Peyer's patch (tissue), 4 donors: ENCODE measurements at regions not wholly inside any gene's neighbourhood (a gene's known extent, or its start where the extent isn't known, plus 50 kb on each side); places are given as distances from the start of the nearest gene placed in this dataset.

Source experiments
- DNase-seq, 3 donors: peaks; one replicate each; pipeline ENCODE4 v3.0.0-alpha.2; 2017 to 2019
- H3K27ac ChIP-seq, 4 donors: fragments of 200-600 bp; sonication (generic); one replicate each; pipeline ENCODE4 v1.5.1; 2016 to 2019
- H3K27me3 ChIP-seq, 2 donors: fragments of 200-600 bp; sonication (generic); one replicate each; pipeline ENCODE4 v1.5.1; 2019
- H3K36me3 ChIP-seq, 3 donors: fragments of 200-600 bp; sonication (generic); one replicate each; pipeline ENCODE4 v1.5.1; 2016 to 2019
- H3K4me1 ChIP-seq, 4 donors: fragments of 200-600 bp; sonication (generic); one replicate each; pipeline ENCODE4 v1.5.1; 2016 to 2019
- H3K4me3 ChIP-seq, 4 donors: fragments of 200-600 bp; sonication (generic); 1 replicate in 3 of 4; 2 replicates in 1 of 4; pipeline ENCODE4 v1.5.1; 2016 to 2019; ENCODE audit warnings: mild to moderate bottlenecking in 1 of 4
- H3K9me3 ChIP-seq, 4 donors: fragments of 200-600 bp; sonication (generic); one replicate each; pipeline ENCODE4 v1.5.1; 2016 to 2019; ENCODE audit warnings: mild to moderate bottlenecking in 1 of 4
- POLR2A ChIP-seq, 2 donors: fragments of 450-650 bp; IDR thresholded peaks; one replicate each; pipeline ENCODE4 v1.5.1; 2017; ENCODE audit warnings: antibody characterized with exemption in 2 of 2, mild to moderate bottlenecking in 2 of 2, moderate library complexity in 2 of 2
- TF ChIP-seq, protein P1 (sequence below), 6 experiments: fragments of 450-650 bp in 4 of 6; fragments of 200-600 bp in 2 of 6; sonication (generic) in 1 of 6; IDR thresholded peaks; one replicate each; pipeline ENCODE4 v1.5.1; 2017 to 2019; ENCODE audit warnings: antibody characterized with exemption in 6 of 6, mild to moderate bottlenecking in 3 of 6, moderate library complexity in 1 of 6

DNA sequence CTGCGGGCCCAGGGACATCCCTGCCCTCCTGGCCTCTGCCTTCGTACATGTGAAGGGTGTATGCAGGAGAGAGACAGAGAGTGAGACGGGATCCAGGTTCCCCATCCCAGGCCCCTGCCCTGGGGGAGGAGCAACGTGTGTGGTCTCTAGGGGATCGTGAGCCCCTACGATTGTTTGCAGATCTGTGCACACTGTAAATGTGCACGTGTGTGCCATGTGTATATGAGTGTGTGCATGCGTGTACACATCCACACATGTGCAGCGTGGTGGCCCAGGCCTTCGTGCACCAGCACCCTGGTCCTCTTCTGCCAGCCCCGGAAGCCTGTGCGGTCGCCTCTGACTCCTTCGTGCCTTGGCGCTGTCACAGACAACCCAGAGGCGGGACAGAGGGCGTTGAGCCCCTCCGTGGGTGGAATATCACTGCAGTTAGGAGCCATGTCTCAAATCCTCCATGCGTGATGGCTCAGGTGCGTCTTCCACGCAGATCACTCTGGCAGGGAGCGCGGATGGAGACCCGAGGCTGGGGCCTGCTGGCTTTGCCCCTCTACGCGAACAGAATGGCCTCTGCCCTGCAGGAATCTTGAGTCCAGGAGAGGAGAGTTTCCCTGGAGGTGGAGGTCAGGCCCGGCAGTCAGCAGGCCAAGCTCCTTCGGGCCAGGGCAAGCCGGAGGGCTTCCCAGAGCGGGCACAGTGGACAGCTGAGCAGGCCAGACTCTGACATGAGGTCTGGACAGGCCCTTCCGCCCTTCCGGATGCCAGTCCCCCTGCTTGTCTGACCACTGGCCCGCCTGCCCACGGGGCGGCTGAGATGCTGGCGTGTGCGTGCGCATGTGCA, 97.5 kb downstream of the UNCX start:
- no peak overlapping the region for H3K4me3 ChIP-seq
- H3K27me3 ChIP-seq, result no peaks in the 10 kb centered on the region
- no peak overlapping the region for H3K27ac ChIP-seq
- H3K36me3 ChIP-seq, result no peaks in the 10 kb centered on the region
- no peaks in the 10 kb centered on the region for H3K9me3 ChIP-seq
- DNase-seq, result peak in 1 of 3 donors; percentile 40
- no peak for TF ChIP-seq POLR2A (IDR thresholded peaks at IDR 0.05)
- TF ChIP-seq, protein P1, sequence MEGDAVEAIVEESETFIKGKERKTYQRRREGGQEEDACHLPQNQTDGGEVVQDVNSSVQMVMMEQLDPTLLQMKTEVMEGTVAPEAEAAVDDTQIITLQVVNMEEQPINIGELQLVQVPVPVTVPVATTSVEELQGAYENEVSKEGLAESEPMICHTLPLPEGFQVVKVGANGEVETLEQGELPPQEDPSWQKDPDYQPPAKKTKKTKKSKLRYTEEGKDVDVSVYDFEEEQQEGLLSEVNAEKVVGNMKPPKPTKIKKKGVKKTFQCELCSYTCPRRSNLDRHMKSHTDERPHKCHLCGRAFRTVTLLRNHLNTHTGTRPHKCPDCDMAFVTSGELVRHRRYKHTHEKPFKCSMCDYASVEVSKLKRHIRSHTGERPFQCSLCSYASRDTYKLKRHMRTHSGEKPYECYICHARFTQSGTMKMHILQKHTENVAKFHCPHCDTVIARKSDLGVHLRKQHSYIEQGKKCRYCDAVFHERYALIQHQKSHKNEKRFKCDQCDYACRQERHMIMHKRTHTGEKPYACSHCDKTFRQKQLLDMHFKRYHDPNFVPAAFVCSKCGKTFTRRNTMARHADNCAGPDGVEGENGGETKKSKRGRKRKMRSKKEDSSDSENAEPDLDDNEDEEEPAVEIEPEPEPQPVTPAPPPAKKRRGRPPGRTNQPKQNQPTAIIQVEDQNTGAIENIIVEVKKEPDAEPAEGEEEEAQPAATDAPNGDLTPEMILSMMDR (IDR thresholded peaks at IDR 0.05), result no peak
- H3K4me1 ChIP-seq, result no peaks in the 10 kb centered on the region

- H3K4me3 ChIP-seq, result no peak overlapping the region
- no peak for TF ChIP-seq POLR2A (IDR thresholded peaks at IDR 0.05)
- TF ChIP-seq, protein P1 (IDR thresholded peaks at IDR 0.05), result no peak
- no peak overlapping the region for H3K27ac ChIP-seq
- H3K9me3 ChIP-seq, result no peaks in the 10 kb centered on the region
- no peaks in the 10 kb centered on the region for H3K4me1 ChIP-seq
- H3K27me3 ChIP-seq, result no peaks in the 10 kb centered on the region
- DNase-seq, result peak in 1 of 3 donors; percentile 26
- H3K36me3 ChIP-seq, result no peaks in the 10 kb centered on the region
Measured at GRCh38 chr7:1330801-1331425, 98.2 kb downstream of the UNCX start.

- H3K27me3 ChIP-seq, result no peaks in the 10 kb centered on the region
- no peaks in the 10 kb centered on the region for H3K4me1 ChIP-seq
- no peaks in the 10 kb centered on the region for H3K36me3 ChIP-seq
- H3K27ac ChIP-seq, result no peak overlapping the region
- peak in 1 of 3 donors; percentile 29 for DNase-seq
- TF ChIP-seq, protein P1 (IDR thresholded peaks at IDR 0.05), result no peak
- TF ChIP-seq POLR2A (IDR thresholded peaks at IDR 0.05), result no peak
- H3K9me3 ChIP-seq, result peaks cover 0 to 2% (median 0%) of the 10 kb centered on the region in 4 donors
- H3K4me3 ChIP-seq, result no peak overlapping the region
Measured at GRCh38 chr7:1331561-1332467, 99.1 kb downstream of the UNCX start.

GRCh38 chr7:1336509-1336908, 103.8 kb downstream of the UNCX start:
- Histone ChIP-seq H3K4me3 (no peak overlapping the region), H3K9me3 (peaks cover 0 to 4% (median 0%) of the 10 kb centered on the region in 4 donors), H3K4me1 (no peaks in the 10 kb centered on the region), H3K27ac (no peak overlapping the region), H3K36me3 (no peaks in the 10 kb centered on the region), H3K27me3 (no peaks in the 10 kb centered on the region)
- DNase-seq, result no peak
- no peak for TF ChIP-seq POLR2A (IDR thresholded peaks at IDR 0.05)
- TF ChIP-seq, protein P1 (IDR thresholded peaks at IDR 0.05), result no peak

GRCh38 chr7:1339611-1340010, 106.9 kb downstream of the UNCX start:
- H3K36me3 ChIP-seq, result no peaks in the 10 kb centered on the region
- H3K9me3 ChIP-seq, result peaks cover 0 to 4% (median 0%) of the 10 kb centered on the region in 4 donors
- H3K27ac ChIP-seq, result no peak overlapping the region
- H3K4me1 ChIP-seq, result no peaks in the 10 kb centered on the region
- no peaks in the 10 kb centered on the region for H3K27me3 ChIP-seq
- DNase-seq, result no peak
- no peak overlapping the region for H3K4me3 ChIP-seq
- TF ChIP-seq, protein P1 (IDR thresholded peaks at IDR 0.05), result no peak
- no peak for TF ChIP-seq POLR2A (IDR thresholded peaks at IDR 0.05)
